Fibroblast of lung (primary cell): ENCODE measurements at regions not wholly inside any gene's neighbourhood (a gene's known extent, or its start where the extent isn't known, plus 50 kb on each side); places are given as distances from the start of the nearest gene placed in this dataset.

ENCODE experiments used
- CTCF ChIP-seq, 2 donors: IDR thresholded peaks in 1 of 2; conservative IDR thresholded peaks in 1 of 2; 1 replicate in 1 of 2; 2 replicates in 1 of 2; pipeline ENCODE4 v1.5.1; 2011 to 2012; ENCODE audit warnings: low read length in 2 of 2, control low read depth in 1 of 2, inconsistent platforms in 1 of 2, low read depth in 1 of 2, mild to moderate bottlenecking in 1 of 2
- EZH2 ChIP-seq: IDR thresholded peaks from 2 replicates; pipeline ENCODE4 v1.5.1; 2012; ENCODE audit warnings: low read length, control low read depth, mild to moderate bottlenecking; ENCODE audit errors: missing control alignments

GRCh38 chr6:8658416-8658815 is 223.1 kb upstream of the SLC35B3 start:
- TF ChIP-seq CTCF (conservative IDR thresholded peaks at IDR 0.05 in 1 of 2, IDR thresholded peaks at IDR 0.05 in 1 of 2; ENCODE audit: low read depth in 1 of 2, low read length in 2 of 2) (no peak), EZH2 (no peak)
